ENCODE measurements at regions not wholly inside any gene's neighbourhood (a gene's known extent, or its start where the extent isn't known, plus 50 kb on each side); places are given as distances from the start of the nearest gene placed in this dataset.

GRCh38 chr6:140992678-140993077 is 1140.0 kb upstream of the GJE1 start:
- Histone ChIP-seq H3K4me1 (ENCODE audit: control insufficient read depth in 1 of 2, insufficient read depth in 2 of 2, low read length in 2 of 2) (peaks cover 0 to 4% of the 10 kb centered on the region in 2 donors), H3K27ac (ENCODE audit: low read depth in 1 of 2, low read length in 2 of 2) (no peak overlapping the region), H3K36me3 (ENCODE audit: control insufficient read depth in 1 of 2, insufficient read depth in 2 of 2, low read length in 1 of 2) (no peaks in the 10 kb centered on the region), H3K9me3 (ENCODE audit: control insufficient read depth, low read length) (no peaks in the 10 kb centered on the region), H3K4me3 (ENCODE audit: low read length in 2 of 2) (no peak overlapping the region), H3K27me3 (ENCODE audit: control insufficient read depth in 1 of 2, insufficient read depth in 2 of 2, low read length in 1 of 2) (no peaks in the 10 kb centered on the region)
- DNase-seq (no peak), ATAC-seq (ENCODE audit: low FRiP score) (no peak)
- intact Hi-C loops (cut with DNase I): no loop called here
- 97 to 100% methylated on average over 1 of the region's 1 CpG for WGBS, 2 donors

GRCh38 chr6:140988780-140989179 is 1143.9 kb upstream of the GJE1 start:
- ATAC-seq (ENCODE audit: low FRiP score) (no peak), DNase-seq (no peak)
- Histone ChIP-seq H3K36me3 (ENCODE audit: control insufficient read depth in 1 of 2, insufficient read depth in 2 of 2, low read length in 1 of 2) (no peaks in the 10 kb centered on the region), H3K4me1 (ENCODE audit: control insufficient read depth in 1 of 2, insufficient read depth in 2 of 2, low read length in 2 of 2) (peaks cover 0 to 6% of the 10 kb centered on the region in 2 donors), H3K4me3 (ENCODE audit: low read length in 2 of 2) (no peak overlapping the region), H3K27me3 (ENCODE audit: control insufficient read depth in 1 of 2, insufficient read depth in 2 of 2, low read length in 1 of 2) (no peaks in the 10 kb centered on the region), H3K27ac (ENCODE audit: low read depth in 1 of 2, low read length in 2 of 2) (no peak overlapping the region), H3K9me3 (ENCODE audit: control insufficient read depth, low read length) (no peaks in the 10 kb centered on the region)
- intact Hi-C loops (cut with DNase I): loop anchor here in 1 of 2 donors (5.0 to 10.0 kb wide), 2 partner anchors 146 to 386 kb away; no protein-coding TSS in a partner anchor

GRCh38 chr6:140987364-140988155 is 1145.2 kb upstream of the GJE1 start:
- ATAC-seq (ENCODE audit: low FRiP score): no peak
- peak overlapping the region; percentile 43 to 67 for H3K27ac ChIP-seq (ENCODE audit: low read depth in 1 of 2, low read length in 2 of 2)
- H3K9me3 ChIP-seq (ENCODE audit: control insufficient read depth, low read length): no peaks in the 10 kb centered on the region

GRCh38 chr6:140985679-140986275 is 1146.9 kb upstream of the GJE1 start:
- Histone ChIP-seq H3K27ac (ENCODE audit: low read depth in 1 of 2, low read length in 2 of 2) (no peak overlapping the region), H3K27me3 (ENCODE audit: control insufficient read depth in 1 of 2, insufficient read depth in 2 of 2, low read length in 1 of 2) (no peaks in the 10 kb centered on the region), H3K36me3 (ENCODE audit: control insufficient read depth in 1 of 2, insufficient read depth in 2 of 2, low read length in 1 of 2) (no peaks in the 10 kb centered on the region), H3K9me3 (ENCODE audit: control insufficient read depth, low read length) (no peaks in the 10 kb centered on the region), H3K4me3 (ENCODE audit: low read length in 2 of 2) (no peak overlapping the region), H3K4me1 (ENCODE audit: control insufficient read depth in 1 of 2, insufficient read depth in 2 of 2, low read length in 2 of 2) (peaks cover 0 to 6% of the 10 kb centered on the region in 2 donors)
- ATAC-seq (ENCODE audit: low FRiP score): no peak
- 5 to 9% methylated on average over 2 of the region's 2 CpGs for WGBS, 2 donors
- intact Hi-C loops (cut with DNase I): loop anchor here in 1 of 2 donors (5.0 to 10.0 kb wide), 2 partner anchors 149 to 383 kb away; no protein-coding TSS in a partner anchor
- DNase-seq: no peak

More at GRCh38 chr6:140987364-140988155, 1145.2 kb upstream of the GJE1 start:
- DNase-seq: no peak
- Histone ChIP-seq H3K4me3 (ENCODE audit: low read length in 2 of 2) (no peak overlapping the region), H3K27me3 (ENCODE audit: control insufficient read depth in 1 of 2, insufficient read depth in 2 of 2, low read length in 1 of 2) (no peaks in the 10 kb centered on the region), H3K36me3 (ENCODE audit: control insufficient read depth in 1 of 2, insufficient read depth in 2 of 2, low read length in 1 of 2) (no peaks in the 10 kb centered on the region), H3K4me1 (ENCODE audit: control insufficient read depth in 1 of 2, insufficient read depth in 2 of 2, low read length in 2 of 2) (peaks cover 0 to 6% of the 10 kb centered on the region in 2 donors)
- intact Hi-C loops (cut with DNase I): loop anchor here in 1 of 2 donors (5.0 to 10.0 kb wide), 2 partner anchors 147 to 385 kb away; no protein-coding TSS in a partner anchor
- 9% methylated on average over 2 of the region's 2 CpGs for WGBS, 2 donors

- ATAC-seq (ENCODE audit: low FRiP score) (peak; percentile 57), DNase-seq (no peak)
- Histone ChIP-seq H3K4me3 (ENCODE audit: low read length in 2 of 2) (no peak overlapping the region), H3K27me3 (ENCODE audit: control insufficient read depth in 1 of 2, insufficient read depth in 2 of 2, low read length in 1 of 2) (no peaks in the 10 kb centered on the region), H3K9me3 (ENCODE audit: control insufficient read depth, low read length) (no peaks in the 10 kb centered on the region), H3K27ac (ENCODE audit: low read depth in 1 of 2, low read length in 2 of 2) (peak overlapping the region in 1 of 2 donors; percentile 45), H3K4me1 (ENCODE audit: control insufficient read depth in 1 of 2, insufficient read depth in 2 of 2, low read length in 2 of 2) (no peaks in the 10 kb centered on the region), H3K36me3 (ENCODE audit: control insufficient read depth in 1 of 2, insufficient read depth in 2 of 2, low read length in 1 of 2) (no peaks in the 10 kb centered on the region)
- 28 to 30% methylated on average over 6 of the region's 6 CpGs for WGBS, 2 donors
- intact Hi-C loops (cut with DNase I): loop anchor here in 1 of 2 donors (10.0 kb wide), 1 partner anchor 154 kb away; no protein-coding TSS in a partner anchor
Measured at GRCh38 chr6:140980265-140980887, 1152.3 kb upstream of the GJE1 start.

- H3K36me3 ChIP-seq (ENCODE audit: control insufficient read depth in 1 of 2, insufficient read depth in 2 of 2, low read length in 1 of 2): no peaks in the 10 kb centered on the region
- intact Hi-C loops (cut with DNase I): loop anchor here in 1 of 2 donors (10.0 kb wide), 1 partner anchor 155 kb away; no protein-coding TSS in a partner anchor
- ATAC-seq (ENCODE audit: low FRiP score) (peak; percentile 82), DNase-seq (peak in 1 of 2 donors; percentile 62)
- H3K9me3 ChIP-seq (ENCODE audit: control insufficient read depth, low read length): no peaks in the 10 kb centered on the region
- no peak overlapping the region for H3K4me3 ChIP-seq (ENCODE audit: low read length in 2 of 2)
- no peaks in the 10 kb centered on the region for H3K27me3 ChIP-seq (ENCODE audit: control insufficient read depth in 1 of 2, insufficient read depth in 2 of 2, low read length in 1 of 2)
- peak overlapping the region in 1 of 2 donors; percentile 67 for H3K27ac ChIP-seq (ENCODE audit: low read depth in 1 of 2, low read length in 2 of 2)
- 1 to 2% methylated on average over 4 of the region's 4 CpGs for WGBS, 2 donors
- H3K4me1 ChIP-seq (ENCODE audit: control insufficient read depth in 1 of 2, insufficient read depth in 2 of 2, low read length in 2 of 2): no peaks in the 10 kb centered on the region
Measured at GRCh38 chr6:140979642-140980091, 1153.1 kb upstream of the GJE1 start.

GRCh38 chr6:140977403-140977802 is 1155.3 kb upstream of the GJE1 start:
- WGBS, 2 donors: 49 to 51% methylated on average over 2 of the region's 2 CpGs
- intact Hi-C loops (cut with DNase I): no loop called here
- H3K9me3 ChIP-seq (ENCODE audit: control insufficient read depth, low read length): no peaks in the 10 kb centered on the region

GRCh38 chr6:140976806-140977205 is 1155.9 kb upstream of the GJE1 start:
- no peaks in the 10 kb centered on the region for H3K36me3 ChIP-seq (ENCODE audit: control insufficient read depth in 1 of 2, insufficient read depth in 2 of 2, low read length in 1 of 2)
- no peaks in the 10 kb centered on the region for H3K27me3 ChIP-seq (ENCODE audit: control insufficient read depth in 1 of 2, insufficient read depth in 2 of 2, low read length in 1 of 2)
- H3K9me3 ChIP-seq (ENCODE audit: control insufficient read depth, low read length): no peaks in the 10 kb centered on the region
- H3K4me1 ChIP-seq (ENCODE audit: control insufficient read depth in 1 of 2, insufficient read depth in 2 of 2, low read length in 2 of 2): no peaks in the 10 kb centered on the region
- peak overlapping the region in 1 of 2 donors; percentile 82 for H3K27ac ChIP-seq (ENCODE audit: low read depth in 1 of 2, low read length in 2 of 2)
- 65 to 69% methylated on average over 3 of the region's 3 CpGs for WGBS, 2 donors
- DNase-seq (no peak), ATAC-seq (ENCODE audit: low FRiP score) (no peak)
- intact Hi-C loops (cut with DNase I): no loop called here
- no peak overlapping the region for H3K4me3 ChIP-seq (ENCODE audit: low read length in 2 of 2)

More at GRCh38 chr6:140977403-140977802, 1155.3 kb upstream of the GJE1 start:
- ATAC-seq (ENCODE audit: low FRiP score) (no peak), DNase-seq (no peak)
- no peaks in the 10 kb centered on the region for H3K36me3 ChIP-seq (ENCODE audit: control insufficient read depth in 1 of 2, insufficient read depth in 2 of 2, low read length in 1 of 2)
- no peaks in the 10 kb centered on the region for H3K27me3 ChIP-seq (ENCODE audit: control insufficient read depth in 1 of 2, insufficient read depth in 2 of 2, low read length in 1 of 2)
- no peak overlapping the region for H3K27ac ChIP-seq (ENCODE audit: low read depth in 1 of 2, low read length in 2 of 2)
- no peak overlapping the region for H3K4me3 ChIP-seq (ENCODE audit: low read length in 2 of 2)
- no peaks in the 10 kb centered on the region for H3K4me1 ChIP-seq (ENCODE audit: control insufficient read depth in 1 of 2, insufficient read depth in 2 of 2, low read length in 2 of 2)
